Neutrophil (primary cell): ENCODE measurements at regions not wholly inside any gene's neighbourhood (a gene's known extent, or its start where the extent isn't known, plus 50 kb on each side); places are given as distances from the start of the nearest gene placed in this dataset.

ENCODE experiments used
- H3K27ac ChIP-seq: fragments of 200-600 bp; sonication (generic); 2 replicates; pipeline ENCODE4 v1.5.1; 2016; ENCODE audit warnings: mild to moderate bottlenecking, moderate library complexity
- H3K27me3 ChIP-seq: fragments of 200-600 bp; sonication (generic); 2 replicates; pipeline ENCODE4 v1.6.0; 2016; ENCODE audit warnings: mild to moderate bottlenecking
- H3K36me3 ChIP-seq: fragments of 200-600 bp; sonication (generic); 2 replicates; pipeline ENCODE4 v1.5.1; 2017
- H3K4me1 ChIP-seq, 2 experiments: fragments of 200-600 bp in 1 of 2; sonication (generic) in 1 of 2; 1 replicate in 1 of 2; 2 replicates in 1 of 2; pipeline versions ENCODE4 v1.5.1 to v1.6.1; 2013 to 2016; ENCODE audit warnings: low read depth in 1 of 2, low read length in 1 of 2, mild to moderate bottlenecking in 1 of 2, moderate library complexity in 1 of 2; ENCODE audit not compliant: control insufficient read depth in 1 of 2, insufficient read depth in 1 of 2
- H3K4me3 ChIP-seq, 2 experiments: fragments of 200-600 bp in 1 of 2; sonication (generic) in 1 of 2; 1 replicate in 1 of 2; 2 replicates in 1 of 2; pipeline ENCODE4 v1.5.1; 2013 to 2016; ENCODE audit warnings: low read depth in 1 of 2, low read length in 1 of 2, mild to moderate bottlenecking in 1 of 2, moderate library complexity in 1 of 2
- H3K9me3 ChIP-seq: fragments of 200-600 bp; sonication (generic); 2 replicates; pipeline ENCODE4 v1.5.1; 2016
- TF ChIP-seq, protein P1 (sequence below): fragments of 200-600 bp; sonication (generic); IDR thresholded peaks from 2 replicates; pipeline ENCODE4 v1.5.1; 2016; ENCODE audit warnings: antibody characterized with exemption

DNA sequence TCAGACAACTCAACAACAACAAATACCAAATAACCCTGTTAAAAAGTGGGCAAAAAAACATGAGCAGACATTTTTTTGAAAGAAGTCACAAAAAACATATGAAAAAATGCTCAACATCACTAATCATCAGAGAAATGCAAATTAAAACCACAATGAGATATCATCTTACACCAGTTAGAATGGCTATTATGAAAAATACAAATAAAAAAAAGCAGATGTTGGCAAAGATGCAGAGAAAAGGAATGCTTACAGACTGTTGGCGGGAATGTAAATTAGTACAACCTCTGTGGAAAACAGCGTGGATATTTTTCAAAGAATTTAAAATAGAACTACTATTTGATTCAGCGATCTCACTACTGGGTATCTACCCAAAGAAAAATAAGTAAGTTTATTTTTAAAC, 114.0 kb downstream of the SLC38A4 start:
- Histone ChIP-seq H3K4me1 (no peaks in the 10 kb centered on the region), H3K36me3 (no peaks in the 10 kb centered on the region), H3K27me3 (no peaks in the 10 kb centered on the region), H3K27ac (no peak overlapping the region), H3K9me3 (no peaks in the 10 kb centered on the region), H3K4me3 (no peak overlapping the region)
- TF ChIP-seq, protein P1, sequence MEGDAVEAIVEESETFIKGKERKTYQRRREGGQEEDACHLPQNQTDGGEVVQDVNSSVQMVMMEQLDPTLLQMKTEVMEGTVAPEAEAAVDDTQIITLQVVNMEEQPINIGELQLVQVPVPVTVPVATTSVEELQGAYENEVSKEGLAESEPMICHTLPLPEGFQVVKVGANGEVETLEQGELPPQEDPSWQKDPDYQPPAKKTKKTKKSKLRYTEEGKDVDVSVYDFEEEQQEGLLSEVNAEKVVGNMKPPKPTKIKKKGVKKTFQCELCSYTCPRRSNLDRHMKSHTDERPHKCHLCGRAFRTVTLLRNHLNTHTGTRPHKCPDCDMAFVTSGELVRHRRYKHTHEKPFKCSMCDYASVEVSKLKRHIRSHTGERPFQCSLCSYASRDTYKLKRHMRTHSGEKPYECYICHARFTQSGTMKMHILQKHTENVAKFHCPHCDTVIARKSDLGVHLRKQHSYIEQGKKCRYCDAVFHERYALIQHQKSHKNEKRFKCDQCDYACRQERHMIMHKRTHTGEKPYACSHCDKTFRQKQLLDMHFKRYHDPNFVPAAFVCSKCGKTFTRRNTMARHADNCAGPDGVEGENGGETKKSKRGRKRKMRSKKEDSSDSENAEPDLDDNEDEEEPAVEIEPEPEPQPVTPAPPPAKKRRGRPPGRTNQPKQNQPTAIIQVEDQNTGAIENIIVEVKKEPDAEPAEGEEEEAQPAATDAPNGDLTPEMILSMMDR = no peak

DNA sequence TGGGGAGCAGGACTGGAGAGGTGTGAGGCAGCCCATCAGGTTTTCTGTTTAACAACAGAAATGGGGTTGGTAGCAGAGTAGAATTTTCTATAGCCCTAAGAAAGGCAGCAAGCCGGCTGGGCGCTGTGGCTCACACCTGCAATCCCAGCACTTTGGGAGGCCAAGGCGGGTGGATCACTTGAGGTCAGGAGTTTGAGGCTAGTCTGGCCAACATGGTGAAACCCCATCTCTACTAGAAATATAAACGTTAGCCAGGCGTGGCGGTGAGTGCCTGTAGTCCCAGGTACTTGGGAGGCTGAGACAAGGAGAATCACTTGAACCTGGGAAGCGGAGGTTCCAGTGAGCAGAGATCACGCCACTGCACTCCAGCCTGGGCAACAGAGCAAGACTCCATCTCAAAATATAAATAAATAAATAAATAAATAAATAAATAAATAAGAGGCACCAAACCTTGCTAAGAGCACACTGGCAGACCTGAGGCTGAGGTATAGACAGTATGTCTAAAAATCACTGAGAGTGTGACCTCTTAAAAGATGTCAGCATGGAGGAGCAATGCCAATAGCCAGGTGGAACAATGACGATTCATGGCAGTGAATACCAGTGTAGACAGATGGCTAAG, 115.6 kb downstream of the SLC38A4 start:
- Histone ChIP-seq H3K36me3 (no peaks in the 10 kb centered on the region), H3K27ac (no peak overlapping the region), H3K4me3 (no peak overlapping the region), H3K4me1 (no peaks in the 10 kb centered on the region), H3K9me3 (no peaks in the 10 kb centered on the region), H3K27me3 (no peaks in the 10 kb centered on the region)
- TF ChIP-seq, protein P1 = no peak

DNA sequence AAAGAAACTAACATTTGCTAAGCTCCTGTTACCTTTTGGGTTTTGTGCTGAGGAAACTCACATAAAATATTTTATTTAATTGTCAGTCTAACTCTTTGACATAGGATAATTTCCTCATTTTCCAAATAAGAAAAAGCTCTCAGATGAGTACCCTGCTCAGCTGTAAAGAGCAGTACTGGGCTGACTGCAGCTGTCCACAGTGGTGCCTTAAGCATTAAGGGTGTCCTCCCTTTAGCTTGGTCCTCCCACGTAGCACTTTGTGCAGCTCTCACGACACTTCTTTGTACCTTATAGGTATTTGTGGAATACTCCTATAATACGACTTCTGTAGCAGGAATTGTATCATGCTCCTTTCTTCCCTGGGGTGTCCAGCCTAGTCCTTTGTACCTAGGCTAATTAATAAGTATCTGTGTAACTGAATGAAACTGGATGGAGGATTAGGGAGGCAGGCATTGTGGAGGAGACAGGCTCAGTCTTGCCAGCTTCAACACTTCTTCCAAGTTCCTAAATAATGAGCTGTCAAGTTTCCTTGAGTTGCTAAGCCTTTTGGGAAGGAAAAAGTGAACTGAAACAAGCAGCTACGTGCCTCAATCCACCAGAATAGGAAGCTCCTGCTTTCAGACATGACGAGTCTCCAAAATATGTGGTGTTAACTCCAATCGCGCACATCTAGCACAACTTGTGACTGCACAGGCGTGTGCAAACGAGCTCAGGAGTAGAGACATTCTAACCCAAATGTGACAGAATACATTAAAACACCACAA, 123.0 kb downstream of the SLC38A4 start:
- Histone ChIP-seq H3K27me3 (no peaks in the 10 kb centered on the region), H3K27ac (no peak overlapping the region), H3K4me1 (no peaks in the 10 kb centered on the region), H3K4me3 (no peak overlapping the region), H3K9me3 (no peaks in the 10 kb centered on the region), H3K36me3 (no peaks in the 10 kb centered on the region)
- TF ChIP-seq, protein P1 = no peak

DNA sequence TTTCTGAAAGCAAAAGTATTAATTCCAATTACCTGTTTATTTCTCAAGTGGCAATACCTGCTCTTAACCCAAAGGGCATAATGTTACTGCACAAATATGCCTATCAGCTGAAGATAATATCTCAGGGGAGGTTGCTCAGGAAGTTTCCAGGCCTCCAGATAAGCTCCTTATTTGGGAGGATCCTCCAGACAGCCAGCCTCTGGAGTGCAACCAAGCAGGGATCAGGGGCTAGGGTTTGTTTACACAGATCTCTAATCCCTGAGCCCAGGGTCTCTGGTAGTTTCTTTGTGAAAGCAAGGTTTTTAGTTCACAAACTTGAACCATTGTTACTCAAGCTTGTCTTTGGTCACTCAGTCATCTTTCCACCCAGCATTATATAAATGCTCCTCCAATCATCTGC, 124.4 kb downstream of the SLC38A4 start:
- H3K9me3 ChIP-seq = peaks cover 4% of the 10 kb centered on the region
- no peaks in the 10 kb centered on the region for H3K36me3 ChIP-seq
- no peaks in the 10 kb centered on the region for H3K4me1 ChIP-seq
- no peaks in the 10 kb centered on the region for H3K27me3 ChIP-seq
- H3K27ac ChIP-seq = no peak overlapping the region
- TF ChIP-seq, protein P1 = no peak
- no peak overlapping the region for H3K4me3 ChIP-seq

DNA sequence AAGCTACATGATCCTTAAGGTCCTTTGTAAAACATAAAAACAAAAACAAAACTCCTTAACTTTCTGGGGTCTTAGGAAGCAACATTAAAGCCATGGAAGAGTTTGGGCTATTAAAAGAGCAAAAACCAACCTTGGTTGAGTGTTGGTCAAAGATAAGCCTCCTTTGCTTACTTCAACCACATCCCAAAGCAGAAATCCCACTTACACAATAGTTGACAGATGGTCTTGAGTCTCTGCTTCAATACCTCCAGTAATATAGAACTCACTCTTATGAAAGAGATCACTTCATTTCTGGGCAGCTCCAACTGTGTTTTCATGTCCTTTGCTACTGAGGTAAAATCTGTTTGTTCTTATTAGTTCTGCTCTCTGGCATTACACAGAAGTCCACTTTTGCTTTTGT, 125.8 kb downstream of the SLC38A4 start:
- Histone ChIP-seq H3K4me1 (no peaks in the 10 kb centered on the region), H3K27me3 (no peaks in the 10 kb centered on the region), H3K27ac (no peak overlapping the region), H3K9me3 (peaks cover 4% of the 10 kb centered on the region), H3K36me3 (no peaks in the 10 kb centered on the region), H3K4me3 (no peak overlapping the region)
- TF ChIP-seq, protein P1 = no peak
